GM12873 (cell line): ENCODE measurements at regions not wholly inside any gene's neighbourhood (a gene's known extent, or its start where the extent isn't known, plus 50 kb on each side); places are given as distances from the start of the nearest gene placed in this dataset.

Source experiments
- CTCF ChIP-seq: IDR thresholded peaks from 2 replicates; pipeline ENCODE4 v1.5.1; 2012; ENCODE audit warnings: low read depth, mild to moderate bottlenecking, moderate library complexity, low read length, control low read depth; ENCODE audit not compliant: insufficient read depth; ENCODE audit errors: missing control alignments

GRCh38 chr5:128799945-128800344 is 165.3 kb upstream of the SLC27A6 start:
- TF ChIP-seq CTCF = no peak

GRCh38 chr5:128800377-128800776 is 164.9 kb upstream of the SLC27A6 start:
- TF ChIP-seq CTCF = no peak

GRCh38 chr5:128813317-128814070 is 151.8 kb upstream of the SLC27A6 start:
- TF ChIP-seq CTCF = no peak

- TF ChIP-seq CTCF = no peak
Measured at GRCh38 chr5:128815201-128815600, 150.1 kb upstream of the SLC27A6 start.

GRCh38 chr5:128825826-128826225 is 139.5 kb upstream of the SLC27A6 start:
- no peak for TF ChIP-seq CTCF

GRCh38 chr5:128826275-128826674 is 139.0 kb upstream of the SLC27A6 start:
- TF ChIP-seq CTCF = no peak

GRCh38 chr5:128836571-128836970 is 128.7 kb upstream of the SLC27A6 start:
- no peak for TF ChIP-seq CTCF
